Left lung (tissue), 4 donors: ENCODE measurements at regions not wholly inside any gene's neighbourhood (a gene's known extent, or its start where the extent isn't known, plus 50 kb on each side); places are given as distances from the start of the nearest gene placed in this dataset.

Experiments
- ATAC-seq: fragments of 200-7000 bp; cut with Tn5 transposase; one replicate; pipeline ENCODE4 v1.9.1; 2020; ENCODE audit warnings: moderate library complexity
- DNase-seq, 4 donors: peaks; one replicate each; pipeline ENCODE4 v3.0.0-alpha.2; 2013 to 2020
- H3K27ac ChIP-seq, 2 donors: fragments of 200-600 bp; sonication (generic) in 1 of 2; one replicate each; pipeline versions ENCODE4 v1.5.0 to v1.8.0; 2020 to 2021
- H3K27me3 ChIP-seq, 2 donors: fragments of 200-600 bp; sonication (generic) in 1 of 2; one replicate each; pipeline versions ENCODE4 v1.5.0 to v1.8.0; 2020 to 2021
- H3K36me3 ChIP-seq, 2 donors: fragments of 200-600 bp; sonication (generic) in 1 of 2; one replicate each; pipeline versions ENCODE4 v1.5.0 to v1.8.0; 2020 to 2021
- H3K4me1 ChIP-seq, 2 donors: fragments of 200-600 bp; one replicate each; pipeline ENCODE4 v1.8.0; 2021
- H3K4me3 ChIP-seq, 2 donors: fragments of 200-600 bp; sonication (generic) in 1 of 2; one replicate each; pipeline versions ENCODE4 v1.5.0 to v1.8.0; 2020 to 2021; ENCODE audit warnings: mild to moderate bottlenecking in 1 of 2
- H3K9me3 ChIP-seq, 2 donors: fragments of 200-600 bp; sonication (generic) in 1 of 2; one replicate each; pipeline versions ENCODE4 v1.5.0 to v1.8.0; 2020 to 2021
- intact Hi-C, 2 donors: fragments of 100-400 bp; cut with DNase I; formaldehyde crosslinking; loops; one replicate each; pipeline versions ENCODE4 v1.11.2 to v1.14.2; 2022
- TF ChIP-seq, protein P1 (sequence below), 2 donors: fragments of 200-600 bp; sonication (generic) in 1 of 2; IDR thresholded peaks; one replicate each; pipeline versions ENCODE4 v1.5.0 to v1.8.0; 2021; ENCODE audit warnings: antibody characterized with exemption in 2 of 2
- donor health status: DM: no; HTN: yes; CAD: no.
- donor health status: DM: no; HTN: no; CAD: no.

DNA sequence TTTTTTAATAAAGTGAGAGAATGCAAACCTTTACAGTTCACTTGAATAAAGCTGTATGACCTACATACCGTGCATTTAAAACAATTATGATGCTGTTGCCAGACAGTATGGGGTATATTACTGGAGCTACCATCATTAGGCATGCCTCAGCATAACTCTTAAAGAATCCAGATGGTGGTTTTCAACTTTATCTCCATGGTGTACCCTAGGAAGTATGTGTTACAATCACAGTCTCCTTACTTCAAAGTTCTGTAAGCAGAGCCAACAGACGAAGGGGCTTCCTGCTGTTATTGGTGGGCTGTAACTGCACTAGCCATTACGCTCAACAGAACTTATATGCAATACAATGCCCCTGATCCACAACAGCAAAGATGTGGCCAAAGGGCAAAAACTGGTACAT, 803.3 kb downstream of the DTWD2 start:
- peak in 1 of 4 donors; percentile 27 for DNase-seq

DNA sequence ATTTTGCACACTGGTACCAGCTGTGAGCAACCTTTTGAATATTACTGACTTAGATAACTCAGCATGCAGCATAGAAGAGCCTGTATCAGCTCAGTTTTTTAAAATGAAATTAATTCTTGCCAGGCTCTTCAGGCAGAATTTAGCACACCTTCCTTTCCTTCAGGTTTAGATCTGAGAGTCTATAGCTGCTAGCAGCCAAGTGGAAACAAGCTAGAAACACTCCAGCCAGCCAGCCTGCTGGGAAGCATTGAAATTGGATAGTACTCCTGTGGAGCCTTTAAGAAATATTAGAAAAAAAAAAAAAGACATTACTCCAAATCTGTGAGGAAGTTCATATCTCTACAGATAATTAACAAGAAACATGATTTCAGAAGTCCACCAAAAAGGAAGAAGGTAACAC, 812.2 kb downstream of the DTWD2 start:
- no peak overlapping the region for H3K27ac ChIP-seq
- no peaks in the 10 kb centered on the region for H3K9me3 ChIP-seq
- no peaks in the 10 kb centered on the region for H3K27me3 ChIP-seq
- TF ChIP-seq, protein P1, sequence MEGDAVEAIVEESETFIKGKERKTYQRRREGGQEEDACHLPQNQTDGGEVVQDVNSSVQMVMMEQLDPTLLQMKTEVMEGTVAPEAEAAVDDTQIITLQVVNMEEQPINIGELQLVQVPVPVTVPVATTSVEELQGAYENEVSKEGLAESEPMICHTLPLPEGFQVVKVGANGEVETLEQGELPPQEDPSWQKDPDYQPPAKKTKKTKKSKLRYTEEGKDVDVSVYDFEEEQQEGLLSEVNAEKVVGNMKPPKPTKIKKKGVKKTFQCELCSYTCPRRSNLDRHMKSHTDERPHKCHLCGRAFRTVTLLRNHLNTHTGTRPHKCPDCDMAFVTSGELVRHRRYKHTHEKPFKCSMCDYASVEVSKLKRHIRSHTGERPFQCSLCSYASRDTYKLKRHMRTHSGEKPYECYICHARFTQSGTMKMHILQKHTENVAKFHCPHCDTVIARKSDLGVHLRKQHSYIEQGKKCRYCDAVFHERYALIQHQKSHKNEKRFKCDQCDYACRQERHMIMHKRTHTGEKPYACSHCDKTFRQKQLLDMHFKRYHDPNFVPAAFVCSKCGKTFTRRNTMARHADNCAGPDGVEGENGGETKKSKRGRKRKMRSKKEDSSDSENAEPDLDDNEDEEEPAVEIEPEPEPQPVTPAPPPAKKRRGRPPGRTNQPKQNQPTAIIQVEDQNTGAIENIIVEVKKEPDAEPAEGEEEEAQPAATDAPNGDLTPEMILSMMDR (IDR thresholded peaks at IDR 0.05): no peak
- H3K4me1 ChIP-seq: no peaks in the 10 kb centered on the region
- intact Hi-C loops: no loop called here
- DNase-seq: no peak
- no peaks in the 10 kb centered on the region for H3K36me3 ChIP-seq
- ATAC-seq: no peak
- no peak overlapping the region for H3K4me3 ChIP-seq

More for the DNA sequence above, 803.3 kb downstream of the DTWD2 start:
- Histone ChIP-seq H3K4me3 (no peak overlapping the region), H3K9me3 (no peaks in the 10 kb centered on the region), H3K27ac (no peak overlapping the region), H3K4me1 (no peaks in the 10 kb centered on the region), H3K36me3 (no peaks in the 10 kb centered on the region), H3K27me3 (no peaks in the 10 kb centered on the region)
- intact Hi-C loops: no loop called here
- no peak for ATAC-seq
- TF ChIP-seq, protein P1 (IDR thresholded peaks at IDR 0.05): no peak

DNA sequence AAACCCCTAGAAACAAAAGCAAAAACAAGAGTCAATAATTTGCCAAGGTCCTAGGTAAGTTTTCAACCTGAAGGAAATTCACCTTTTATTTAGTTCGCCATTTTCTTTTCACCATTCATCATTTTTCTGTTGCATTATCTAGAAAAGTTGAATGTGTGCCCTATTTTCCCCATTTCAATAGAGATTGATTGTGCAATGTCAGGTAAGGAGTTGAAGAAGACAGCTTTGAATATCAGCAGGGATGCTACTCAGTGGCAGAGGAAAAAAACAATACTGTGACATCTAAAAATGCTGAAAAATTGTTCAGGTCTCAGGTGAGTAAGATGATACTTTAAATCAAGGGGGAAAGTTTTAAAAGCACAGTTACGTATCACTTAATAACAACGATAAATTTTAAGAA, 813.7 kb downstream of the DTWD2 start:
- no peaks in the 10 kb centered on the region for H3K4me1 ChIP-seq
- no peaks in the 10 kb centered on the region for H3K36me3 ChIP-seq
- DNase-seq (no peak), ATAC-seq (no peak)
- no peak overlapping the region for H3K27ac ChIP-seq
- no peaks in the 10 kb centered on the region for H3K9me3 ChIP-seq
- H3K27me3 ChIP-seq: no peaks in the 10 kb centered on the region
- intact Hi-C loops: no loop called here
- H3K4me3 ChIP-seq: no peak overlapping the region
- TF ChIP-seq, protein P1 (IDR thresholded peaks at IDR 0.05): no peak

DNA sequence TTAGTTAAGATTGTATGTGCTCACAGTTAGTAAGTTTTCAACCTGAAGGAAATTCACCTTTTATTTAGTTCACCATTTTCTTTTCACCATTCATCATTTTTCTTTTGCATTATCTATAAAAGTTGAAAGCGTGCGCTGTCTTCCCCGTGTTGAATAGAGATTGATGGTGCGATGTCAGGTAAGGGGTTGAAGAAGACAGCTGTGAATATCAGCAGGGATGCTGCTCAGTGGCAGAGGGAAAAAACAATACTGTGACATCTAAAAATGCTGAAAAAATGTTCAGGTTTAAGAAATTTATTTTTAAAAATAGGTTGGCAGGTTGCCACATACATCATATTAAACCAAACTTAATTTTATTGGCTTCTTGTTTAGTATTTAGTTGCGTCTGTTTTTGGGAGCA, 815.0 kb downstream of the DTWD2 start:
- TF ChIP-seq, protein P1 (IDR thresholded peaks at IDR 0.05): no peak
- Histone ChIP-seq H3K4me3 (no peak overlapping the region), H3K9me3 (no peaks in the 10 kb centered on the region), H3K36me3 (no peaks in the 10 kb centered on the region), H3K27ac (no peak overlapping the region), H3K4me1 (no peaks in the 10 kb centered on the region), H3K27me3 (no peaks in the 10 kb centered on the region)
- ATAC-seq (no peak), DNase-seq (no peak)
- intact Hi-C loops: no loop called here

DNA sequence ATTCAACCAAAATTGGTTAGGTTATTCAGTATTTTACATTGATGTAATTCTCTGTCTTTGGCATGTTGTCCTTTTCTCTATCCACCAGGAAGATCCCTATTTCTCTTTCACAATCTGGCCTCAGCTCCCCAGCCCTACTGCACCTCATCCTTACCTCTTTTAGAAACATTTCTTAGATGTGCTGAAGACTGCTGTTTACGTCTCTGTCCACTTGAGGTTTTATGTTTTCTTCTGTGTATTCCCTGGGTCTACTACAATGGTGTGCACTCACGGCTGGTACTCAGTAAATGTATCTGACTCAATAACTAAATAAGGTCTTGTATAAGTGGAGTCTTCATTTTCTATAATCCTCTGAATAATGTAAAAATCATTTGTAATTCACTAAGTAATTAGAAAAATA, 822.7 kb downstream of the DTWD2 start:
- no peak overlapping the region for H3K4me3 ChIP-seq
- no peaks in the 10 kb centered on the region for H3K4me1 ChIP-seq
- no peaks in the 10 kb centered on the region for H3K27me3 ChIP-seq
- TF ChIP-seq, protein P1 (IDR thresholded peaks at IDR 0.05): no peak
- peaks cover 0 to 2% of the 10 kb centered on the region in 2 donors for H3K9me3 ChIP-seq
- H3K27ac ChIP-seq: no peak overlapping the region
- intact Hi-C loops: no loop called here
- no peaks in the 10 kb centered on the region for H3K36me3 ChIP-seq
- ATAC-seq: no peak
- no peak for DNase-seq
